HG02678 (cell line): ENCODE measurements at regions not wholly inside any gene's neighbourhood (a gene's known extent, or its start where the extent isn't known, plus 50 kb on each side); places are given as distances from the start of the nearest gene placed in this dataset.
"Not testable (repeated sequence)": the region's sequence is repeated elsewhere in the genome, so short reads cannot be mapped to it uniquely, and the experiment has no call there.

Experiments
- ATAC-seq: cut with Tn5 transposase; IDR thresholded peaks from one replicate; pipeline ENCODE4 v1.9.1; 2021; ENCODE audit warnings: mild to moderate bottlenecking, moderate library complexity; ENCODE audit not compliant: unreplicated experiment

- ATAC-seq: no peak
Measured at GRCh38 chr1:230493264-230493663, 67.1 kb upstream of the PGBD5 start.

DNA sequence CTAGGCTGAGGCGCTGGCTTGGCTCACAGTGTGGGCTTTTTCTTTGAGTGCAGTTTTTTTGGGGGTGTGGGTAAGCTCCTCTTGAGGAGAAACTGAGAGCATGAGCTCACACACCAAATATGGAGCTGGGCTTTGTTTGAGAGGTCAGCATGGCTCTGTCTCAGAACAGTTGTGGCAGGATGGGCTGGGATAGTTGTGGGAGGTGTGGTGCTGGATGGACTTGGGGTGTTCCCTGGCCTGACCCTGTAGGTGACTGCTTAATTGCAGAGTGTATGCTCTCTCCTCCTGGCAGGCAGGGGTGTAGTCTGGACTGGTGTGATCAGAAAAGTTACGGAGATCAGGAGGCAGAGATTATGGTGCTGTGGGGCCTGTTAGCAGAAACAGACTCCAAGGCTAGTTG lies 64.3 kb upstream of the PGBD5 start:
- no peak for ATAC-seq

DNA sequence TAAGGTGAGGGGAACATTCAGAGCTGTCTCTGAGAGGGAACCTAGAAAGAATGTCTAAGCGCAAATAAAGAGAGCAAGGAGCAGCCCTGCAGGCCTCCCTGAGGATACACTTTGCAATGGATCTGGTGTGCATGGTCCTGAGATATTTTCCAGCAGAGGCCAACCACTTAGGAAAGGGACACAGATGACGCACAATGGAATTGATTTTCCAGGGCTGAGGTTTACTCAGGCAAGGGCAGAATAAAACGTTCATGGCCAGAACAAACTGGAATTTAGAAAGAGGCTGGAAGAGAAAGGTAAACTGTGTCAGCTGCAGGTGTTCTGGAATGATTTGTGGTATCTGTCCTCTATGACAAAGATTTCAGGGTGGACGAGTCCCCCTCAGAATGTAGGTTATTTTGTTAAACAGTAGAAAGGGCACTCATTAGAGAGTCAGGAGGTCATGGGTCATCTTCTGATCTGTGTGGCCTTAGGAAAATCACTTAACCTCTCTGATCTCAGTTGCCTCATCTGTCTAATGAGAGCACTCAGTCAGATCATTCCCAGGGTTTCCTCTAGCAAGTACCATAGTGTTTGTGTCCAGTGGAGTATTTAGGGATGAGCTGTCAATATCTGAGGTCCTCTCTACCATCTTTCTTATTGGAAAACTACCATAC lies 61.8 kb upstream of the PGBD5 start:
- no peak for ATAC-seq

GRCh38 chr1:230476622-230477003 lies 50.5 kb upstream of the PGBD5 start:
- no peak for ATAC-seq

DNA sequence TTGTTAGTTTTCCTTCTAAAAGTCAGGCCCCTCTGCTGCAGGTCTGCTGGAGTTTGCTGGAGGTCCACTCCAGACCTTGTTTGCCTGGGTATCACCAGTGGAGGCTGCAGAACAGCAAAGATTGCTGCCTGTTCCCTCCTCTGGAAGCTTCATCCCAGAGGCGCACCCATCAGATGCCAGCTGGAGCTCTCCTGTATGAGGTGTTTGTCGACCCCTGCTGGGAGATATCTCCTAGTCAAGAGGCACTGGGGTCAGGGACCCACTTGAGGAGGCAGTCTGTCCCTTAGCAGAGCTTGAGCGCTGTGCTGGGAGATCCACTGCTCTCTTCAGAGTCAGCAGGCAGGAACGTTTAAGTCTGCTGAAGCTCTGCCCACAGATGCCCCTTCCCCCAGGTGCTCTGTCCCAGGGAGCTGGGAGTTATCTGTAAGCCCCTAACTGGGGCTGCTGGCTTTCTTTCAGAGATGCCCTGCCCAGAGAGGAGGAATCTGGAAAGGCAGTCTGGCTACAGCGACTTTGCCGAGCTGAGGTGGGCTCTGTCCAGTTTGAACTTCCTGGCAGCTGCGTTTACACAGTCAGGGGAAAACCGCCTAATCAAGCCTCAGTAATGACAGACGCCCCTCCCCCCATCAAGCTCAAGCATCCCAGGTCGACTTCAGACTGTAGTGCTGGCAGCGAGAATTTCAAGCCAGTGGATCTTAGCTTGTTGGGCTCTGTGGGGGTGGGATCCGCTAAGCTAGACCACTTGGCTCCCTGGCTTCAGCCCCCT lies 49.9 kb upstream of the PGBD5 start:
- not testable (repeated sequence) for ATAC-seq
